HG03571 (cell line): ENCODE measurements at regions not wholly inside any gene's neighbourhood (a gene's known extent, or its start where the extent isn't known, plus 50 kb on each side); places are given as distances from the start of the nearest gene placed in this dataset.
"Not testable (repeated sequence)": the region's sequence is repeated elsewhere in the genome, so short reads cannot be mapped to it uniquely, and the experiment has no call there.

Experiments
- ATAC-seq: cut with Tn5 transposase; IDR thresholded peaks from one replicate; pipeline ENCODE4 v1.9.1; 2021; ENCODE audit not compliant: unreplicated experiment

- ATAC-seq = no peak
Measured at GRCh38 chr10:36574207-36574606, 551.2 kb upstream of the ANKRD30A start.

GRCh38 chr10:36573246-36573645 lies 552.2 kb upstream of the ANKRD30A start:
- no peak for ATAC-seq

GRCh38 chr10:36564433-36564832 lies 561.0 kb upstream of the ANKRD30A start:
- ATAC-seq = no peak

- ATAC-seq = no peak
Measured at GRCh38 chr10:36559412-36560400, 565.7 kb upstream of the ANKRD30A start.

GRCh38 chr10:36556468-36556867 lies 568.9 kb upstream of the ANKRD30A start:
- ATAC-seq = no peak

- no peak for ATAC-seq
Measured at GRCh38 chr10:36555036-36555435, 570.4 kb upstream of the ANKRD30A start.

- ATAC-seq = no peak
Measured at GRCh38 chr10:36547965-36548364, 577.4 kb upstream of the ANKRD30A start.

- ATAC-seq = no peak
Measured at GRCh38 chr10:36542493-36542892, 582.9 kb upstream of the ANKRD30A start.

GRCh38 chr10:36540611-36541010 lies 584.8 kb upstream of the ANKRD30A start:
- ATAC-seq = no peak

- ATAC-seq = no peak
Measured at GRCh38 chr10:36538953-36539586, 586.3 kb upstream of the ANKRD30A start.

GRCh38 chr10:36534471-36535002 lies 590.9 kb upstream of the ANKRD30A start:
- ATAC-seq = peak; percentile 99

GRCh38 chr10:36533861-36534260 lies 591.5 kb upstream of the ANKRD30A start:
- no peak for ATAC-seq

- ATAC-seq = no peak
Measured at GRCh38 chr10:36533316-36533715, 592.1 kb upstream of the ANKRD30A start.

- no peak for ATAC-seq
Measured at GRCh38 chr10:36531621-36532020, 593.8 kb upstream of the ANKRD30A start.

GRCh38 chr10:36526033-36526432 lies 599.4 kb upstream of the ANKRD30A start:
- ATAC-seq = no peak

GRCh38 chr10:36524126-36524525 lies 601.3 kb upstream of the ANKRD30A start:
- ATAC-seq = not testable (repeated sequence)

GRCh38 chr10:36519909-36520308 lies 605.5 kb upstream of the ANKRD30A start:
- no peak for ATAC-seq

GRCh38 chr10:36516281-36516680 lies 609.1 kb upstream of the ANKRD30A start:
- no peak for ATAC-seq

GRCh38 chr10:36515319-36515718 lies 610.1 kb upstream of the ANKRD30A start:
- ATAC-seq = no peak

GRCh38 chr10:36507715-36508114 lies 617.7 kb upstream of the ANKRD30A start:
- ATAC-seq = no peak

- ATAC-seq = no peak
Measured at GRCh38 chr10:36506697-36507496, 618.5 kb upstream of the ANKRD30A start.
